GM19372 (cell line): ENCODE measurements at regions not wholly inside any gene's neighbourhood (a gene's known extent, or its start where the extent isn't known, plus 50 kb on each side); places are given as distances from the start of the nearest gene placed in this dataset.

ENCODE experiments used
- ATAC-seq: cut with Tn5 transposase; IDR thresholded peaks from one replicate; pipeline ENCODE4 v1.9.1; 2021; ENCODE audit warnings: mild to moderate bottlenecking, low read depth, moderate library complexity; ENCODE audit not compliant: unreplicated experiment

DNA sequence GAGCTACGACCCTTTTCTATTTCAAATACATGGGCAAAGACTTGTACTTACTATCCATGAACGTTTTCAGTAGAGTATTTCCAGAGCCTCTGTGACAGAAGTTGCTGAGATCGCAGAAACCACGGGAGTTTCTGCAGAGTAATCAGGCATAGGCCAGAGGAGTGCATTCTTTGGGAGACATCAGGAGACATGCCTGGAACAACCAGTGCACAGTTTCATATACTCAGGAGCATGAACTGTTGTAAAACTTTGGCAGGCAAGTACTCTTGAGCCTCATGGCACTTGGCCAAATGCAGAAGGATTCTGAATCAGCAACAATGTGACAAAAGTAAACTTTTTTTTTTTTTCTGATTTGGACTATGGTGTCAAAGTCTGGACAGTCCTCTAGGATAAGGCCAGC is 307.1 kb downstream of the GRB14 start:
- ATAC-seq = no peak

DNA sequence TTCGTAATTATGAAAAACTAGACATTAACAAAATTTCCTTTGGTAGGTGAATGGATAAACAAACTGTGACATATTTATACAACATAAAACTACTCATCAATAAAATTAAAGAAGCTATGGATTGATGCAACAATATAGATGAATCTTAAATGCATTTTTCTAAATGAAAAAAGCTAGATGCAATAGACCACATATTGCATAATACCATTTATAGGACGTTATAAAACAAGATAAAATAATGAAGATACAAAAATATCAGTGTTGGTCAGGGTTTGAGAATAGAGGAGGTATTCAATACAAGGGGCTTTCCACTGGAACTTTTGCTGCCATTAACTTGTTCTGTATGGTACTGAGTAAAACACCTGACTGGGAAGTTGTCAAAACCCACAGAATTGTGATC is 314.4 kb downstream of the GRB14 start:
- no peak for ATAC-seq

GRCh38 chr2:164302786-164303185 is 318.5 kb downstream of the GRB14 start:
- no peak for ATAC-seq

GRCh38 chr2:164288235-164288634 is 333.0 kb downstream of the GRB14 start:
- ATAC-seq = no peak

DNA sequence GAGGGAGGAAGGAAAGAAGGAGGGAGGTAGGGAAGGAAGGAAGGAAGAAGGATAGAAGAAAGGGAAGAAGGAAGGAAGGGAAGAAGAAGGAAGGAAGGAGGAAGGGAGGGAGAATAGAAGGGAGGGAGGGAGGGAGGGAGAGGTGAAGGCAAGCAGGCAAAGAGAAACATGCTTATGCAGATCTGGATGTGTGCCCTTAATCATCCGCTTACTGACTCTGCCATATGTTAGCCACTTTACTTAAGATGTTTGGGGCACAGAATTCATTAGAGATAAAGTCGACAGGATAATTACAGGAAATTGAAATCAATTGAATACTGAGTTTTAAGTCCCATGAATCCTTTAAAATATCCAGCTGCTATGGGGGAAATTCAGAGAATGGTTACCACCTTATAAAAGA is 334.2 kb downstream of the GRB14 start:
- ATAC-seq = no peak

DNA sequence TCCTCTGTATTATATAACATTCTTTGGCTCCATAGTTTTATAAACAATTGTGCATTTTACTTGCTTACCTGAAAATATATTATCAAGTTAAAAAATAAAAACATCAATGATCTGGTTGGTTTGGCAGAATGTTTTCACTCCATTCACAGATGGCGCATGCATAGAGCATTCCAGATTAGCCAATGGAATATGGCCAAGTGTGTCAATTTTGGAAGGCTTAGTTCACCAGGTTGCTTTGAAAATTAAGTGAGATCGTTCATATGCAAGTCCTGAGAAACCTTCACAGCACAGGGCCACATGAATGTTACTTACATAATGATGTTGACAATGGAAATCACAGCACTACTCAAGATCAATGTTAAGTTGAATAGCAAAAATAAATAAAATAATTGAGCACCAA is 335.7 kb downstream of the GRB14 start:
- no peak for ATAC-seq

DNA sequence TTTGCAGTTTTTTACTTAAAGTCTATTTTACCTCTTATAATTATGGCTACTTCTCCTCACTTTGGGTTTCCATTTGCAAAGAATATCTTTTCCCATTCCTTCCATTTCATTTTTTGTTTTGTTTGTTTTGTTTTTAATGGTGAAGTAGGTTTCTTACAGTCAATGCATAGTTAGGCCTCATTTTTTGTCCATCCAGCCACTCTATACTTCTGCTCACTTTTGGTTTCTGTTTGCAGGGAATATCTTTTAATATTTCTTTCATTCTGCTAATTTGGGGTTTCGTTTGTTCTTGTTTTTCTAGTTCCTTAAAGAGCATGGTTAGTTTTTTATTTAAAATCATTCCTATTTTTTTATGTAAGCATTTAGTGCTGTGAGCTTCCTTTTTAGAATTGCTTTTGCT is 339.4 kb downstream of the GRB14 start:
- ATAC-seq = no peak

- no peak for ATAC-seq
These were observed 345.6 kb downstream of the GRB14 start for GRCh38 chr2:164275659-164276058.

- ATAC-seq = no peak
These were observed 360.8 kb downstream of the GRB14 start for GRCh38 chr2:164260506-164260905.

- no peak for ATAC-seq
These were observed 363.5 kb downstream of the GRB14 start for GRCh38 chr2:164257742-164258141.

- no peak for ATAC-seq
These were observed 368.6 kb downstream of the GRB14 start for GRCh38 chr2:164252568-164253287.

DNA sequence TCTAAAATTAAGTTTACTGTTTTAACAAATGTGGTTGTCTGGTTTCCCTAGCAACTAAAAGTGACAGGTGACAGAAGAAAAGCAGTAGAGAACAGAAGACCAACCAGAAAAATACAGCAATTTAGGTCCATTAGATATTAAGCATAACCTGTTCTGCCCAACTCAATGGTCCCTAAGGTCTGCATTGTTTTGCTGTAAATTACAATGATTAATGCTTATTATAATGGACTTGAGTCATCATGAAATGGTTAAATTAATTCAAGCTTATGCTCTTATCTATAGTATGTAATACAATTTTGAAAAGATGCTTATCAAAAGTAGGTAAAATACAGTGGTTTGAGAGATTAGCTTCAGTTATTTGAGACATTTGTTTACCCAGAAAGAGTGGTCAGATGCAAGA is 378.0 kb downstream of the GRB14 start:
- no peak for ATAC-seq

- ATAC-seq = no peak
These were observed 378.9 kb downstream of the GRB14 start for GRCh38 chr2:164242409-164242808.

DNA sequence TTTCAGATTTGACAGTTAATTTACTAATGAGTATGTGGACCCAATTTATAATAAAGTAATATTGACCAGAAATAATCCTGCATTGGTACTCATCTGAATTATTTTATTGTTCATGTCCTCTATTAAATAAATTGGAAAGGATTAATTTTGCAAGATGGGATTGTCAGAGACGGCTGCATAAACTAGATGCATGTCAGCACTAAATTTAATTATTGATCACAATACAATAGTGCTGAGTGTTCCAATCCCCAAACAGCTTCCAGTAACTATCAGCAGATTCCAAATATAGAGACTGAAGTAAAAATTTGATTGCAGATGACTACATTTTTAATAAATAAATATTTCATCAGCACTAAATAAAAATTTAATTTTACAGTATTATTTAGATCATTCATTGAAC is 387.2 kb downstream of the GRB14 start:
- no peak for ATAC-seq

DNA sequence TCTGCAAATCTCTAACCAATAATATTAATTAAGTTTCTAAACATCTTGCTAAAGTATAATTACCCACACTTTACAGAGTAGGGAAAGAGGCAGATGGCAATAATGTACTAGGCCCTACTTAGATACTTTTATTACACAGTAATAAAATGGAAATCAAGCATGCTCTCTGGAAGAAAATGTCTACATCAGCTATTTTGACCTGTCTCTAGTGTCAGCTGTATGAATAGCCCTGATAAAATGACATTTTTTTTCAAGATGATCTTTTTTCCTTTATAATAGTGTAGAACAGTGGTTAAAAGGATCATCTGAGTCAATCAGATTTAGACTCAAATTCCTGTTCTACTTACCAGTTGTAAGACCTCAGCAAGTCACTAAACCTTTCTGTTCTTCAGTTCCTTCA is 397.3 kb downstream of the GRB14 start:
- ATAC-seq = no peak

- ATAC-seq = no peak
These were observed 399.8 kb downstream of the GRB14 start for GRCh38 chr2:164221473-164221872.

GRCh38 chr2:164220265-164220664 is 401.0 kb downstream of the GRB14 start:
- no peak for ATAC-seq

DNA sequence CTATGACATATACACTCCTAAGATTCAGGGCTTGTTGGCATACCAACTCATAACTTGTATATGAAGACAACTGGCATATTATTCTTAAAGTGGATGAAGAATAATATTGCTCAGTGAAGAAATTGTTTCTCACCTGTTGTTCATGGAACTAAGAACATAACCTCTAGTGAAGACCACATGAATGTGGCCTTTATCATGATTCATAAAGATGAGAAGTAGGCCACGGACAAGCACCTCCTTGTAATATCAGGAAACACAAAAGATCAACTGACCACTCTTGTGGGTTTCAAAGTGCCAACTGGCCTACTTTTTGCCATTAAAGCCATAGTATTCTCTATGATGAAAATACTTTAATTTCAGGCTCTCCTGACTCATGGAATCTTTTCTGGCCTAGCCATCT is 407.4 kb downstream of the GRB14 start:
- ATAC-seq = no peak

DNA sequence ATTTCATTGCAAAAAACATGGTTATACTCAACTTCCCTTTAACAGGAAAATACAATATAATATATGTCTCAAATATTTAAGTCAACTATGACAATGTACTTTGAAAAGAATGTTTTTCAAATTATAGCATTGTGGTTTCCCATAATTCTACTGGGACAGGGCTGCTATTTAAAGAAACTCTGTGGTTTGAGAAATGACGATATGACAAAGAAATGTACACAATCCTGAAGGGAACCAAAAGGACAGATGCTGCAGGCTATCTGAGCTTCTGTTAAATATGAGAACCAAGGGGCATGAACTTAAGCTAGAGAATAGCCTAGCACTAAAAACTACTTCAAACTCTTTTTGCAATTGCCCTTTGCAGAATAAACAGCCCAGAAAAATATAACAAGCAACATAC is 415.9 kb downstream of the GRB14 start:
- no peak for ATAC-seq

GRCh38 chr2:164203131-164203530 is 418.2 kb downstream of the GRB14 start:
- ATAC-seq = no peak

DNA sequence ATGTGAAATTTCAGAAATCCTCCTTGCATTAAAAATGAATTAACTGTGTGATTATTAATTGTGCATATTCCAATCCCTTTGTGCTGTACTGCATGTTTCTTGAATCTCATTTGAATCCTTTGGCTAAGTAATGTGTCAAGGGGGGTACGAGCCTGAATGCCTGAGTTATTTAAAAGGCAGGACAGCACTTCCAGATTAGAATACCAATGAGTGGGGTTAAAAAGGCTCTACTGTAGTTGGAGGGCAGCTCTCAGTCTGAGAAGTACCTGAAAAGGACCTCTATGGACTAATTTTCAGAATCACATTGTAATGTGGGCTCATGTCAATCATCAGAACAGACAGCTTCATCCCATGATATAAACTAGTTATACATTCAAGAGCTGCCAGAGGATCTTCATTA is 423.0 kb downstream of the GRB14 start:
- no peak for ATAC-seq

GRCh38 chr2:164190700-164191099 is 430.6 kb downstream of the GRB14 start:
- ATAC-seq = no peak

GRCh38 chr2:164189851-164190250 is 431.4 kb downstream of the GRB14 start:
- ATAC-seq = no peak
